MCF 10A (cell line): ENCODE measurements at regions not wholly inside any gene's neighbourhood (a gene's known extent, or its start where the extent isn't known, plus 50 kb on each side); places are given as distances from the start of the nearest gene placed in this dataset.

Experiments used
- BruUV-seq: library from RNA; stranded (reverse); fragments of 400-500 nt; replicated peaks from 2 replicates; lab custom pipeline; 2021; lab: Mats Ljungman, UMichigan
- CTCF ChIA-PET: fragments of 300-600 bp; sonication (Branson Sonifier 250); formaldehyde crosslinking; extraction: SDS; loops from one replicate; lab custom pipeline; 2021; ENCODE audit warnings: antibody characterized with exemption, inconsistent platforms; lab: Yijun Ruan, JAX
- POLR2A ChIA-PET: fragments of 300-600, 350-650 bp; sonication (Branson Sonifier 250); formaldehyde crosslinking; extraction: SDS; loops from one replicate; lab custom pipeline; 2020; ENCODE audit warnings: antibody characterized with exemption, inconsistent platforms; lab: Yijun Ruan, JAX
- DNase-seq: peaks from one replicate; pipeline ENCODE4 v3.0.0-alpha.2; 2018; ENCODE audit not compliant: unreplicated experiment
- H3K27ac Mint-ChIP-seq: one replicate; pipeline ENCODE4 v1.8.0; 2022; ENCODE audit warnings: mild to moderate bottlenecking, low read depth, mixed read lengths; ENCODE audit not compliant: unreplicated experiment
- H3K27me3 Mint-ChIP-seq: one replicate; pipeline ENCODE4 v1.8.0; 2022; ENCODE audit warnings: mixed read lengths; ENCODE audit not compliant: insufficient read depth, unreplicated experiment
- H3K36me3 Mint-ChIP-seq: one replicate; pipeline ENCODE4 v1.8.0; 2022; ENCODE audit warnings: mild to moderate bottlenecking, moderate library complexity, mixed read lengths; ENCODE audit not compliant: insufficient read depth, unreplicated experiment
- H3K4me1 Mint-ChIP-seq: one replicate; pipeline ENCODE4 v1.8.0; 2022; ENCODE audit warnings: mixed read lengths; ENCODE audit not compliant: insufficient read depth, unreplicated experiment
- H3K4me3 Mint-ChIP-seq: one replicate; pipeline ENCODE4 v1.8.0; 2022; ENCODE audit warnings: mild to moderate bottlenecking, moderate library complexity, mixed read lengths; ENCODE audit not compliant: unreplicated experiment
- H3K9me3 Mint-ChIP-seq: one replicate; pipeline ENCODE4 v1.8.0; 2022; ENCODE audit warnings: mixed read lengths; ENCODE audit not compliant: unreplicated experiment
- CTCF ChIP-seq: fragments of 200-600 bp; IDR thresholded peaks from one replicate; pipeline ENCODE4 v1.8.0; 2022; ENCODE audit warnings: antibody characterized with exemption, mild to moderate bottlenecking; ENCODE audit not compliant: unreplicated experiment
- intact Hi-C: fragments of 100-400 bp; cut with micrococcal nuclease; formaldehyde crosslinking; loops from 2 replicates; pipeline ENCODE4 v1.14.1; 2022

DNA sequence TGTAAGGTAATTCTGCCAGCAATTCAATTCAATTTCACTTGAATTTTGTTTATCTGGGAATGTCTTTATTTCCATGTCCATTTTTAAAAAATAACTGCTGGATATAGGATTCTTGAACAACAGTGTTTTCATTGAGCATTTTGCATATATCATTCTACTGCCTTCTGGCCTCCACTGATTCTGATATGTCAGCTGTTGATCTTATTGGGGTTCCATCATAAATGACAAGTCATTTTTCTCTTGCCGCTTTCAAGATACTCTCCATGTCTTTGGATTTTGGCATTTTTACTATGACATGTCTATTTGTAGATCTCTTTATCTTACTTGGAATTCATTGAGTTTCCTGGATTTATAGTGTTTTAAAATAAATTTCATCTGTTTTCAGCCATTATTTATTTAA lies 180.5 kb upstream of the LMNTD1 start:
- DNase-seq, result no peak
- BruUV-seq, result no TSS peak
- no peaks in the 10 kb centered on the region for H3K36me3 Mint-ChIP-seq
- peaks cover 9% of the 10 kb centered on the region for H3K9me3 Mint-ChIP-seq
- H3K27me3 Mint-ChIP-seq, result no peaks in the 10 kb centered on the region
- peaks cover 6% of the 10 kb centered on the region for H3K4me1 Mint-ChIP-seq
- H3K27ac Mint-ChIP-seq, result no peak overlapping the region
- no peak overlapping the region for H3K4me3 Mint-ChIP-seq
- intact Hi-C loops, result no loop called here
- CTCF ChIA-PET, result no interaction called here
- TF ChIP-seq CTCF, result no peak
- POLR2A ChIA-PET, result interaction anchor here (1.2 kb wide), 1 partner anchor 22 kb away, joined by 3 read pairs; no protein-coding TSS in a partner anchor

DNA sequence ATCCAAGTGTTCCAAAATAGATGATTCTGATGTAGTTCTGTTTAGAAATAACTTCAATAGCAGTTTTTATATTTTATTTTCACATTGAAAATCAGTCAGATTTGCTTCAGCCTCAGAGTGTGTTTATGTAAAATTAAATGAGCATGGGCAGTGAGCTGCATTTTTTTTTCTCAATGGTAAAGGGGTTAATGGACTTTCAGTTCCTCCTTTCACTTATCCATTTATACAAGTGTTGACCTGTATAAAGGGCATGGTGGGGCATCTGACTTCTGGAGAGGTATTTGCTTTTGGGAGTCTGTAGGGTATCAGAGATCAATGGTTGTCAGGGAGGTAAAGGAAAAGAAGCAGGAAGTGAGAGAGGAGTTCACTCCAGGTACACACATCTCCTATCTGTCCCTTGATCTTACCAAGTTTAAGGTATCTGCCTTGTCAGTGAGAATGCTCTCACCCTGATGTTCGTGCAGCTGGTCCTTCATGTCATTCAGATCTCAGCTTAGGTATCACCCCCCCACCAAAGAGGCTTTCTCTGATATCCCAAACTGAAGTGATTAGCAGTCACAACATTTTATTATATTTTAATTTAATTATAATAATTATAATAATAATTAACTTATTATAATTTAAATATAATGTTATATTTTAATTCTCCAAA lies 181.6 kb upstream of the LMNTD1 start:
- Mint-ChIP-seq H3K9me3 (peaks cover 9% of the 10 kb centered on the region), H3K4me1 (peaks cover 6% of the 10 kb centered on the region), H3K27me3 (no peaks in the 10 kb centered on the region), H3K27ac (no peak overlapping the region), H3K36me3 (no peaks in the 10 kb centered on the region), H3K4me3 (no peak overlapping the region)
- ChIA-PET CTCF (interaction anchor here (0.6 kb wide), 1 partner anchor 187 kb away, joined by 3 read pairs; no protein-coding TSS in a partner anchor), POLR2A (no interaction called here)
- TF ChIP-seq CTCF, result no peak
- no TSS peak for BruUV-seq
- no peak for DNase-seq
- intact Hi-C loops, result no loop called here

GRCh38 chr12:25740617-25741016 lies 187.5 kb upstream of the LMNTD1 start:
- no peak overlapping the region for H3K4me3 Mint-ChIP-seq
- peaks cover 18% of the 10 kb centered on the region for H3K4me1 Mint-ChIP-seq
- intact Hi-C loops, result no loop called here
- POLR2A ChIA-PET, result interaction anchor here (0.6 kb wide), 1 partner anchor 531 kb away, joined by 3 read pairs; no protein-coding TSS in a partner anchor
- no peak overlapping the region for H3K27ac Mint-ChIP-seq
- no TSS peak for BruUV-seq
- H3K27me3 Mint-ChIP-seq, result no peaks in the 10 kb centered on the region
- no peaks in the 10 kb centered on the region for H3K36me3 Mint-ChIP-seq
- CTCF ChIA-PET, result interaction anchor here (0.6 to 0.7 kb wide), 2 partner anchors 14 to 500 kb away, joined by 3 to 4 read pairs; no protein-coding TSS in a partner anchor
- no peak for DNase-seq
- TF ChIP-seq CTCF, result no peak
- H3K9me3 Mint-ChIP-seq, result peaks cover 9% of the 10 kb centered on the region

GRCh38 chr12:25741917-25742316 lies 188.8 kb upstream of the LMNTD1 start:
- H3K36me3 Mint-ChIP-seq, result no peaks in the 10 kb centered on the region
- no peak overlapping the region for H3K27ac Mint-ChIP-seq
- no peak for DNase-seq
- no peak overlapping the region for H3K4me3 Mint-ChIP-seq
- intact Hi-C loops, result no loop called here
- no TSS peak for BruUV-seq
- peaks cover 9% of the 10 kb centered on the region for H3K9me3 Mint-ChIP-seq
- no peaks in the 10 kb centered on the region for H3K27me3 Mint-ChIP-seq
- ChIA-PET CTCF (interaction anchor here (0.7 to 0.9 kb wide), 2 partner anchors 18 to 112 kb away, joined by 3 to 4 read pairs; no protein-coding TSS in a partner anchor), POLR2A (no interaction called here)
- no peak for TF ChIP-seq CTCF
- peaks cover 18% of the 10 kb centered on the region for H3K4me1 Mint-ChIP-seq
